ENCODE measurements at regions not wholly inside any gene's neighbourhood (a gene's known extent, or its start where the extent isn't known, plus 50 kb on each side); places are given as distances from the start of the nearest gene placed in this dataset.

GRCh38 chr1:113210248-113210647 lies 137.2 kb downstream of the LRIG2 start:
- Histone ChIP-seq H3K79me2 (ENCODE audit: control insufficient read depth in 1 of 2, insufficient read depth in 2 of 2, low read length in 2 of 2) (no peaks in the 10 kb centered on the region), H3K56ac (replicated peaks; ENCODE audit: insufficient read length, low read depth, low read length) (no peak overlapping the region), H3K27me3 (replicated peaks in 1 of 4; ENCODE audit: control insufficient read depth in 3 of 4, extremely low read depth in 1 of 4, insufficient read depth in 3 of 4, low read length in 3 of 4) (no peaks in the 10 kb centered on the region), H3K4me3 (ENCODE audit: extremely low read depth in 1 of 4, insufficient read depth in 2 of 4, low read depth in 3 of 4, low read length in 4 of 4) (no peak overlapping the region), H4K8ac (ENCODE audit: extremely low read depth, insufficient read depth, low read length) (no peak overlapping the region), H3K14ac (ENCODE audit: insufficient read length) (no peak overlapping the region), H2BK12ac (ENCODE audit: low read depth, low read length) (no peak overlapping the region; the same call in 1 of the 2 replicates), H3K4me1 (replicated peaks in 1 of 4; ENCODE audit: control insufficient read depth in 3 of 4, insufficient read depth in 4 of 4, low read length in 3 of 4) (peaks cover 0 to 5% (median 0%) of the 10 kb centered on the region in 4 experiments; a peak in 1 of 7 replicates), H3K23ac (ENCODE audit: insufficient read length) (no peak overlapping the region), H3K9ac (replicated peaks in 1 of 4; ENCODE audit: extremely low read depth in 1 of 4, low read depth in 3 of 4, low read length in 3 of 4) (no peak overlapping the region), H2AFZ (ENCODE audit: low read length) (no peak overlapping the region), H2AK5ac (ENCODE audit: low read depth, low read length) (no peak overlapping the region), H2BK20ac (ENCODE audit: low read length) (no peak overlapping the region), H3K9me3 (ENCODE audit: insufficient read depth in 2 of 2, low read depth in 1 of 2, low read length in 1 of 2) (peaks cover 8 to 13% of the 10 kb centered on the region in 2 experiments; a peak in 3 of 4 replicates), H4K91ac (replicated peaks; ENCODE audit: insufficient read length, low read length) (no peak overlapping the region), H3K4ac (replicated peaks; ENCODE audit: insufficient read length, low read depth, low read length) (no peak overlapping the region), H2BK120ac (replicated peaks; ENCODE audit: low read depth, low read length) (no peak overlapping the region), H4K5ac (ENCODE audit: insufficient read length, low read depth, low read length) (no peak overlapping the region), H3K18ac (ENCODE audit: extremely low read depth, low read length) (no peak overlapping the region), H3K79me1 (ENCODE audit: low read depth, low read length) (no peaks in the 10 kb centered on the region), H4K20me1 (replicated peaks in 1 of 2; ENCODE audit: control insufficient read depth in 1 of 2, insufficient read depth in 2 of 2, low read length in 2 of 2) (no peaks in the 10 kb centered on the region), H3K27ac (ENCODE audit: low read depth, low read length) (no peak overlapping the region), H3K23me2 (ENCODE audit: low read depth, low read length) (no peaks in the 10 kb centered on the region), H2BK5ac (ENCODE audit: low read depth, low read length) (no peak overlapping the region), H2BK15ac (ENCODE audit: low read length) (no peak overlapping the region), H3K4me2 (ENCODE audit: insufficient read depth in 1 of 2, low read depth in 2 of 2, low read length in 2 of 2) (no peak overlapping the region), H3K36me3 (ENCODE audit: control insufficient read depth in 2 of 4, insufficient read depth in 4 of 4, low read length in 3 of 4) (no peaks in the 10 kb centered on the region; a peak in 1 of 8 replicates)
- CTCF ChIA-PET (ENCODE audit: partially characterized antibody) = interaction anchor here (0.6 to 2.3 kb wide), 4 partner anchors 9 to 443 kb away, joined by 3 to 14 read pairs (median 4); no protein-coding TSS in a partner anchor
- DNase-seq (ENCODE audit: low read depth in 1 of 2, low spot score in 2 of 2) (no peak), FAIRE-seq (no peak)
- TF ChIP-seq RNF2 (IDR thresholded peaks at IDR 0.05; ENCODE audit: borderline replicate concordance, low read depth, low read length, missing control alignments, poor library complexity, severe bottlenecking) (no peak), PHF8 (conservative IDR thresholded peaks at IDR 0.05; ENCODE audit: low read depth, low read length) (no peak), GTF2F1 (IDR thresholded peaks at IDR 0.05; ENCODE audit: borderline replicate concordance, low read depth, low read length) (no peak), POU5F1 (IDR thresholded peaks at IDR 0.05; ENCODE audit: low read depth, low read length) (no peak), JUN (IDR thresholded peaks at IDR 0.05; ENCODE audit: low read depth, low read length) (no peak)
- POLR2A ChIA-PET (ENCODE audit: partially characterized antibody) = no interaction called here
- 87% methylated on average over 4 of the region's 4 CpGs; no CpG with 5 or more reads in 1 of the 2 experiments for WGBS, 2 experiments (ENCODE audit: extremely low coverage in 1 of 2, insufficient coverage in 1 of 2, insufficient read length in 1 of 2, insufficient replicate concordance in 2 of 2, low coverage in 1 of 2, low lambda C conversion rate in 2 of 2, missing lambda C conversion rate in 1 of 2)

Data from H1 (cell line).